ENCODE measurements at regions not wholly inside any gene's neighbourhood (a gene's known extent, or its start where the extent isn't known, plus 50 kb on each side); places are given as distances from the start of the nearest gene placed in this dataset.

- H3K9ac ChIP-seq (ENCODE audit: low read depth, low read length, poor library complexity, severe bottlenecking), result no peak overlapping the region
- no peak overlapping the region for H2AFZ ChIP-seq (ENCODE audit: low read length)
- no peak overlapping the region for H3K4me3 ChIP-seq (ENCODE audit: low read length, poor library complexity, severe bottlenecking)
- peaks cover 5% of the 10 kb centered on the region for H3K27me3 ChIP-seq (ENCODE audit: insufficient read depth, low read length, poor library complexity, severe bottlenecking)
- no peaks in the 10 kb centered on the region for H4K20me1 ChIP-seq (ENCODE audit: insufficient read depth, low read length, poor library complexity, severe bottlenecking)
- no peak overlapping the region for H3K4me2 ChIP-seq (ENCODE audit: low read depth, low read length, poor library complexity, severe bottlenecking)
- TF ChIP-seq EZH2phosphoT487 (IDR thresholded peaks at IDR 0.05; ENCODE audit: borderline replicate concordance) (no peak), CTCF (conservative IDR thresholded peaks at IDR 0.05; ENCODE audit: low read length) (no peak)
- H3K36me3 ChIP-seq (ENCODE audit: insufficient read depth, low read length), result no peaks in the 10 kb centered on the region
- H3K9me3 ChIP-seq (ENCODE audit: insufficient read depth, low read depth, low read length), result peaks cover 9% of the 10 kb centered on the region
- H3F3A ChIP-seq (ENCODE audit: low read depth), result no peaks in the 10 kb centered on the region
- no peaks in the 10 kb centered on the region for H3K9me2 ChIP-seq (replicated peaks; ENCODE audit: low read depth, low read length)
- H3K79me2 ChIP-seq (ENCODE audit: insufficient read depth, low read length), result no peaks in the 10 kb centered on the region
- H3K4me1 ChIP-seq (ENCODE audit: insufficient read depth, low read length, poor library complexity, severe bottlenecking), result no peaks in the 10 kb centered on the region
Observed at GRCh38 chr22:22997262-22997898, 72.9 kb upstream of the GNAZ start.

GRCh38 chr22:22997988-22998387 is 72.3 kb upstream of the GNAZ start:
- Histone ChIP-seq H4K20me1 (ENCODE audit: insufficient read depth, low read length, poor library complexity, severe bottlenecking) (no peaks in the 10 kb centered on the region), H3K4me3 (ENCODE audit: low read length, poor library complexity, severe bottlenecking) (no peak overlapping the region), H3K27me3 (ENCODE audit: insufficient read depth, low read length, poor library complexity, severe bottlenecking) (peaks cover 5% of the 10 kb centered on the region), H3K9me2 (replicated peaks; ENCODE audit: low read depth, low read length) (no peaks in the 10 kb centered on the region), H3K9ac (ENCODE audit: low read depth, low read length, poor library complexity, severe bottlenecking) (no peak overlapping the region), H3K9me3 (ENCODE audit: insufficient read depth, low read depth, low read length) (peaks cover 9% of the 10 kb centered on the region), H3K79me2 (ENCODE audit: insufficient read depth, low read length) (no peaks in the 10 kb centered on the region), H3K4me2 (ENCODE audit: low read depth, low read length, poor library complexity, severe bottlenecking) (no peak overlapping the region), H3K4me1 (ENCODE audit: insufficient read depth, low read length, poor library complexity, severe bottlenecking) (no peaks in the 10 kb centered on the region), H3F3A (ENCODE audit: low read depth) (no peaks in the 10 kb centered on the region), H3K36me3 (ENCODE audit: insufficient read depth, low read length) (no peaks in the 10 kb centered on the region), H2AFZ (ENCODE audit: low read length) (no peak overlapping the region)
- TF ChIP-seq CTCF (conservative IDR thresholded peaks at IDR 0.05; ENCODE audit: low read length) (no peak), EZH2phosphoT487 (IDR thresholded peaks at IDR 0.05; ENCODE audit: borderline replicate concordance) (no peak)

DNA sequence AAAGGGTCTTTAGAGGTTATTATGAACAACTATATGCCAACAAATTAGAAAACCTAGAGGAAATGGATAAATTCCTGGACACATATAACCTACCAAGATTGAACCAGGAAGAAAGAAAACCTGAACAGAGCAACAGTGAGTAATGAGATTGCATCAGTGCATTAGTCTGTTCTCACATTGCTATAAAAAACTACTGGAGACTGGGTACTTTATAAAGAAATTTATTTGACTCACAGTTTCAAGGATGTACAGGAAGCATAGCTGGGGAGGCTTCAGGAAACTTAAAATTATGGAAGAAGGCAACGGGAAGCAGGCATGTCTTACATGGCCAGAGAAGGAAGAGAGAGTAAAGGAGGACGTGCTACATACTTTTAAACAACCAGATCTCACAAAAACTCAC is 70.8 kb upstream of the GNAZ start:
- H3K9ac ChIP-seq (ENCODE audit: low read depth, low read length, poor library complexity, severe bottlenecking), result no peak overlapping the region
- no peak overlapping the region for H2AFZ ChIP-seq (ENCODE audit: low read length)
- H3K79me2 ChIP-seq (ENCODE audit: insufficient read depth, low read length), result no peaks in the 10 kb centered on the region
- TF ChIP-seq CTCF (conservative IDR thresholded peaks at IDR 0.05; ENCODE audit: low read length) (no peak), EZH2phosphoT487 (IDR thresholded peaks at IDR 0.05; ENCODE audit: borderline replicate concordance) (no peak)
- no peaks in the 10 kb centered on the region for H3K9me2 ChIP-seq (replicated peaks; ENCODE audit: low read depth, low read length)
- no peaks in the 10 kb centered on the region for H3F3A ChIP-seq (ENCODE audit: low read depth)
- no peaks in the 10 kb centered on the region for H3K36me3 ChIP-seq (ENCODE audit: insufficient read depth, low read length)
- H3K9me3 ChIP-seq (ENCODE audit: insufficient read depth, low read depth, low read length), result peaks cover 9% of the 10 kb centered on the region
- no peak overlapping the region for H3K4me3 ChIP-seq (ENCODE audit: low read length, poor library complexity, severe bottlenecking)
- H3K4me1 ChIP-seq (ENCODE audit: insufficient read depth, low read length, poor library complexity, severe bottlenecking), result no peaks in the 10 kb centered on the region
- no peaks in the 10 kb centered on the region for H3K27me3 ChIP-seq (ENCODE audit: insufficient read depth, low read length, poor library complexity, severe bottlenecking)
- no peak overlapping the region for H3K4me2 ChIP-seq (ENCODE audit: low read depth, low read length, poor library complexity, severe bottlenecking)
- H4K20me1 ChIP-seq (ENCODE audit: insufficient read depth, low read length, poor library complexity, severe bottlenecking), result no peaks in the 10 kb centered on the region
